ENCODE measurements at regions not wholly inside any gene's neighbourhood (a gene's known extent, or its start where the extent isn't known, plus 50 kb on each side); places are given as distances from the start of the nearest gene placed in this dataset.

DNA sequence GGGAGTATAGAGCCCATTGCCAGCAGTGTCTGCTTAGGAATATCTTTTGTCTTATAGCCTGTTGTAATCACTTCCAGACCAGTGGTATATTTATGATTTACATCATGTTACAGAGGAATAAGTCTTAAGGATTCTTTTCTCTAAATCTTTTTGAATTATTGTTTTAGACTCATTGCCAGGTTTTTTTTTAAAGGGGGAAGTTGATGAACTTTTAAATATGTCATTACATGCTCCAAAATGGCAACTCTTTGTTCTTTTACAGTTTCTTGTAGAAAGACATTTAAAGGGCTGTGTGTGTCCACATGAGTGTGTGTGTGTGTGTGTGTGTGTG is 59.4 kb upstream of the NFIB start:
- TF ChIP-seq, protein P1, sequence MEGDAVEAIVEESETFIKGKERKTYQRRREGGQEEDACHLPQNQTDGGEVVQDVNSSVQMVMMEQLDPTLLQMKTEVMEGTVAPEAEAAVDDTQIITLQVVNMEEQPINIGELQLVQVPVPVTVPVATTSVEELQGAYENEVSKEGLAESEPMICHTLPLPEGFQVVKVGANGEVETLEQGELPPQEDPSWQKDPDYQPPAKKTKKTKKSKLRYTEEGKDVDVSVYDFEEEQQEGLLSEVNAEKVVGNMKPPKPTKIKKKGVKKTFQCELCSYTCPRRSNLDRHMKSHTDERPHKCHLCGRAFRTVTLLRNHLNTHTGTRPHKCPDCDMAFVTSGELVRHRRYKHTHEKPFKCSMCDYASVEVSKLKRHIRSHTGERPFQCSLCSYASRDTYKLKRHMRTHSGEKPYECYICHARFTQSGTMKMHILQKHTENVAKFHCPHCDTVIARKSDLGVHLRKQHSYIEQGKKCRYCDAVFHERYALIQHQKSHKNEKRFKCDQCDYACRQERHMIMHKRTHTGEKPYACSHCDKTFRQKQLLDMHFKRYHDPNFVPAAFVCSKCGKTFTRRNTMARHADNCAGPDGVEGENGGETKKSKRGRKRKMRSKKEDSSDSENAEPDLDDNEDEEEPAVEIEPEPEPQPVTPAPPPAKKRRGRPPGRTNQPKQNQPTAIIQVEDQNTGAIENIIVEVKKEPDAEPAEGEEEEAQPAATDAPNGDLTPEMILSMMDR (conservative IDR thresholded peaks at IDR 0.05; ENCODE audit: low read depth, low read length), result no peak
- H3K79me2 ChIP-seq (ENCODE audit: insufficient read depth, low read depth), result no peaks in the 10 kb centered on the region
- no peak overlapping the region for H3K9ac ChIP-seq
- no peak overlapping the region for H3K4me2 ChIP-seq
- no peak overlapping the region for H3K27ac ChIP-seq
- H3K36me3 ChIP-seq (ENCODE audit: insufficient read depth), result no peaks in the 10 kb centered on the region
- H4K20me1 ChIP-seq (ENCODE audit: insufficient read depth), result no peaks in the 10 kb centered on the region
- no peaks in the 10 kb centered on the region for H3K27me3 ChIP-seq (ENCODE audit: insufficient read depth, low read depth)
- H3K4me1 ChIP-seq (ENCODE audit: low read depth, poor library complexity, severe bottlenecking), result no peaks in the 10 kb centered on the region
- H3K4me3 ChIP-seq (IDR thresholded peaks at IDR 0.05; ENCODE audit: insufficient read depth, low read depth, low read length), result no peak overlapping the region
- H2AFZ ChIP-seq (ENCODE audit: low read depth), result no peak overlapping the region

- no peak overlapping the region for H3K4me2 ChIP-seq
- no peak overlapping the region for H3K4me3 ChIP-seq (IDR thresholded peaks at IDR 0.05; ENCODE audit: insufficient read depth, low read depth, low read length)
- TF ChIP-seq, protein P1 (conservative IDR thresholded peaks at IDR 0.05; ENCODE audit: low read depth, low read length), result no peak
- H3K27me3 ChIP-seq (ENCODE audit: insufficient read depth, low read depth), result no peaks in the 10 kb centered on the region
- H3K79me2 ChIP-seq (ENCODE audit: insufficient read depth, low read depth), result no peaks in the 10 kb centered on the region
- no peaks in the 10 kb centered on the region for H3K36me3 ChIP-seq (ENCODE audit: insufficient read depth)
- no peak overlapping the region for H3K9ac ChIP-seq
- no peak overlapping the region for H2AFZ ChIP-seq (ENCODE audit: low read depth)
- H3K27ac ChIP-seq, result no peak overlapping the region
- no peaks in the 10 kb centered on the region for H3K4me1 ChIP-seq (ENCODE audit: low read depth, poor library complexity, severe bottlenecking)
- no peaks in the 10 kb centered on the region for H4K20me1 ChIP-seq (ENCODE audit: insufficient read depth)
Measured at GRCh38 chr9:14372437-14373335, 58.7 kb upstream of the NFIB start.

DNA sequence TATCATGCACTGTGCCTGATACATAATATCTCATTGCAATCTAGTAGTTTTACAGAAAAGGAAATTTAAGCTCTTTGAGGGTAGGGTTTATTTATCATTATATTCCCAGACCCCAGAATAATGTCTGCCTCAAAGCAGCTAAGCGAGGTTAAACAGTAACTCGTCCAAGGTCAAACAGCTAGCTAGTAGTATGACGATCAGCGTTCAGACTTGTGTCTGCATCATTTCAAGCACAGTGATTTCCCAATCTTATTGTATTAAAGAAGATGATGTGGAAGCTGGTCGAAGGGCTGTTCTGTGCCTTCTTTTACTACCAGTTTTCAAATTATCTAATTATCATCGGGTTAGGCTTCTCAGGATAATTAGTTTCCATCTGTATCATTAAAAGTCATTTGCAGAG is 55.1 kb upstream of the NFIB start:
- Histone ChIP-seq H3K4me2 (no peak overlapping the region), H3K27me3 (ENCODE audit: insufficient read depth, low read depth) (no peaks in the 10 kb centered on the region), H2AFZ (ENCODE audit: low read depth) (no peak overlapping the region), H3K36me3 (ENCODE audit: insufficient read depth) (no peaks in the 10 kb centered on the region), H3K4me1 (ENCODE audit: low read depth, poor library complexity, severe bottlenecking) (no peaks in the 10 kb centered on the region), H3K27ac (no peak overlapping the region), H3K4me3 (IDR thresholded peaks at IDR 0.05; ENCODE audit: insufficient read depth, low read depth, low read length) (no peak overlapping the region), H4K20me1 (ENCODE audit: insufficient read depth) (no peaks in the 10 kb centered on the region), H3K9ac (no peak overlapping the region), H3K79me2 (ENCODE audit: insufficient read depth, low read depth) (no peaks in the 10 kb centered on the region)
- TF ChIP-seq, protein P1 (conservative IDR thresholded peaks at IDR 0.05; ENCODE audit: low read depth, low read length), result no peak

GRCh38 chr9:14366076-14366475 is 52.1 kb upstream of the NFIB start:
- Histone ChIP-seq H3K79me2 (ENCODE audit: insufficient read depth, low read depth) (no peaks in the 10 kb centered on the region), H3K4me3 (IDR thresholded peaks at IDR 0.05; ENCODE audit: insufficient read depth, low read depth, low read length) (no peak overlapping the region), H3K27me3 (ENCODE audit: insufficient read depth, low read depth) (no peaks in the 10 kb centered on the region), H3K36me3 (ENCODE audit: insufficient read depth) (no peaks in the 10 kb centered on the region), H3K9ac (no peak overlapping the region), H3K4me2 (no peak overlapping the region), H4K20me1 (ENCODE audit: insufficient read depth) (no peaks in the 10 kb centered on the region), H3K4me1 (ENCODE audit: low read depth, poor library complexity, severe bottlenecking) (no peaks in the 10 kb centered on the region), H2AFZ (ENCODE audit: low read depth) (no peak overlapping the region), H3K27ac (no peak overlapping the region)
- TF ChIP-seq, protein P1 (conservative IDR thresholded peaks at IDR 0.05; ENCODE audit: low read depth, low read length), result no peak
